ENCODE measurements at regions not wholly inside any gene's neighbourhood (a gene's known extent, or its start where the extent isn't known, plus 50 kb on each side); places are given as distances from the start of the nearest gene placed in this dataset.
A peak's percentile ranks its signal among the peaks of the same experiment; 100 is the strongest.

GRCh38 chr5:114208588-114208987 is 153.3 kb upstream of the KCNN2 start:
- Mint-ChIP-seq H3K27ac (ENCODE audit: unreplicated experiment) (no peak overlapping the region), H3K4me3 (ENCODE audit: unreplicated experiment) (no peak overlapping the region), H3K36me3 (ENCODE audit: unreplicated experiment) (no peaks in the 10 kb centered on the region), H3K9me3 (ENCODE audit: unreplicated experiment) (peaks cover 3% of the 10 kb centered on the region), H3K4me1 (ENCODE audit: unreplicated experiment) (no peaks in the 10 kb centered on the region), H3K27me3 (ENCODE audit: unreplicated experiment) (no peaks in the 10 kb centered on the region)
- no peak for DNase-seq (ENCODE audit: extremely low spot score, unreplicated experiment)
- no peak for TF ChIP-seq CTCF (IDR thresholded peaks at IDR 0.05)

- Mint-ChIP-seq H3K4me3 (ENCODE audit: unreplicated experiment) (no peak overlapping the region), H3K9me3 (ENCODE audit: unreplicated experiment) (peaks cover 3% of the 10 kb centered on the region), H3K27ac (ENCODE audit: unreplicated experiment) (no peak overlapping the region), H3K4me1 (ENCODE audit: unreplicated experiment) (no peaks in the 10 kb centered on the region), H3K27me3 (ENCODE audit: unreplicated experiment) (no peaks in the 10 kb centered on the region), H3K36me3 (ENCODE audit: unreplicated experiment) (no peaks in the 10 kb centered on the region)
- TF ChIP-seq CTCF (IDR thresholded peaks at IDR 0.05): no peak
- no peak for DNase-seq (ENCODE audit: extremely low spot score, unreplicated experiment)
Observed at GRCh38 chr5:114210662-114211061, 151.2 kb upstream of the KCNN2 start.

GRCh38 chr5:114221807-114222206 is 140.1 kb upstream of the KCNN2 start:
- no peak overlapping the region for H3K4me3 Mint-ChIP-seq (ENCODE audit: unreplicated experiment)
- no peaks in the 10 kb centered on the region for H3K27me3 Mint-ChIP-seq (ENCODE audit: unreplicated experiment)
- H3K4me1 Mint-ChIP-seq (ENCODE audit: unreplicated experiment): no peaks in the 10 kb centered on the region
- no peaks in the 10 kb centered on the region for H3K36me3 Mint-ChIP-seq (ENCODE audit: unreplicated experiment)
- no peak for DNase-seq (ENCODE audit: extremely low spot score, unreplicated experiment)
- H3K9me3 Mint-ChIP-seq (ENCODE audit: unreplicated experiment): peaks cover 22% of the 10 kb centered on the region
- no peak for TF ChIP-seq CTCF (IDR thresholded peaks at IDR 0.05)
- H3K27ac Mint-ChIP-seq (ENCODE audit: unreplicated experiment): no peak overlapping the region

GRCh38 chr5:114223866-114224265 is 138.0 kb upstream of the KCNN2 start:
- Mint-ChIP-seq H3K27me3 (ENCODE audit: unreplicated experiment) (no peaks in the 10 kb centered on the region), H3K9me3 (ENCODE audit: unreplicated experiment) (peaks cover 6% of the 10 kb centered on the region), H3K4me1 (ENCODE audit: unreplicated experiment) (no peaks in the 10 kb centered on the region), H3K4me3 (ENCODE audit: unreplicated experiment) (no peak overlapping the region), H3K27ac (ENCODE audit: unreplicated experiment) (no peak overlapping the region), H3K36me3 (ENCODE audit: unreplicated experiment) (no peaks in the 10 kb centered on the region)
- peak; percentile 40 for TF ChIP-seq CTCF (IDR thresholded peaks at IDR 0.05)
- no peak for DNase-seq (ENCODE audit: extremely low spot score, unreplicated experiment)

- Mint-ChIP-seq H3K4me1 (ENCODE audit: unreplicated experiment) (peaks cover 3% of the 10 kb centered on the region), H3K4me3 (ENCODE audit: unreplicated experiment) (no peak overlapping the region)
Observed at GRCh38 chr5:114237766-114238165, 124.1 kb upstream of the KCNN2 start.

More at GRCh38 chr5:114237766-114238165, 124.1 kb upstream of the KCNN2 start:
- H3K27ac Mint-ChIP-seq (ENCODE audit: unreplicated experiment): no peak overlapping the region
- no peaks in the 10 kb centered on the region for H3K36me3 Mint-ChIP-seq (ENCODE audit: unreplicated experiment)
- H3K27me3 Mint-ChIP-seq (ENCODE audit: unreplicated experiment): no peaks in the 10 kb centered on the region
- DNase-seq (ENCODE audit: extremely low spot score, unreplicated experiment): no peak
- TF ChIP-seq CTCF (IDR thresholded peaks at IDR 0.05): no peak
- H3K9me3 Mint-ChIP-seq (ENCODE audit: unreplicated experiment): peaks cover 13% of the 10 kb centered on the region

Data from osteocyte (in vitro differentiated cells).